NCI-H460 (cell line): ENCODE measurements at regions not wholly inside any gene's neighbourhood (a gene's known extent, or its start where the extent isn't known, plus 50 kb on each side); places are given as distances from the start of the nearest gene placed in this dataset.
"Not testable (repeated sequence)": the region's sequence is repeated elsewhere in the genome, so short reads cannot be mapped to it uniquely, and the experiment has no call there.

Experiments used
- DNase-seq: peaks from one replicate; pipeline ENCODE4 v3.0.0-alpha.2; 2016; ENCODE audit warnings: low read depth; ENCODE audit errors: extremely low read depth

GRCh38 chr1:177648138-177648537 lies 321.7 kb downstream of the SEC16B start:
- no peak for DNase-seq

GRCh38 chr1:177646757-177647730 lies 322.8 kb downstream of the SEC16B start:
- DNase-seq = no peak

- DNase-seq = no peak
These were observed 324.2 kb downstream of the SEC16B start for GRCh38 chr1:177645491-177646190.

DNA sequence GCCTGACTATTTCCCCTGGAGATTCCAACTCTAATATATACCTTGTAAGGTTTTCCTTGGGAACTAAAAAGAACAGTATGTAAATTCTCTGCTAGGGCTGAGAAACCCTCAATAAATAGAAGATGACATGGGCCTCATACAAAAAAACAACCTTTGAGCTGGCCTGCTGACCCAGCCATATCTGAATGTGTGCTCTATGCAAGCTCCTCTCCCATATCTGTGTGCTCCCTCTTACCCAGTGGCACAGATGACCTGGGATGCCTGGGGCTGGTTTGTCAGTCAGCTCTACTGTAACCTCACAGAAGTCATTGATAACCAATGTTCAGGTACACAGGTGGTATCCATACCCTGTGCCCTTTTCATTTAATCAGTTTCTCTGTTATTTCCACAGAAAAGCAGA lies 329.2 kb downstream of the SEC16B start:
- DNase-seq = no peak

- DNase-seq = not testable (repeated sequence)
These were observed 335.7 kb downstream of the SEC16B start for GRCh38 chr1:177634151-177634550.

GRCh38 chr1:177632923-177633615 lies 336.8 kb downstream of the SEC16B start:
- DNase-seq = no peak

- DNase-seq = no peak
These were observed 338.1 kb downstream of the SEC16B start for GRCh38 chr1:177631770-177632169.

DNA sequence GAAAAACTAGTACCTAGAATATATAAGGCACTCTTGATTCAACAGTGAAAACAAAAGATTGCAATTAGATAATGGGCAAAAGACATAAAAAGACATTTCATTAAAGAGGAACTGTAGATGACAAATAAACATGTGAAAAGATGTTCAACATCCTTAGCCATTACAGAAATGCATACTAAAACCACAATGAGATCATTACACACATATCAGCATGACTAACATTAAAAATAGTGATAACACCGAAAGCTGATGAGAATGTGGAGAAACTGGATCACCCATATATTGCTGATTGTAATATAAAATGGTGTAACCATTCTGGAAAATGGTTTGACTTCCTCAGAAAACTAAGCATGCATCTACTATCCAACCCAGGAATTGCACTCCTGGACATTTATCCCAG lies 340.3 kb downstream of the SEC16B start:
- no peak for DNase-seq

- DNase-seq = no peak
These were observed 342.5 kb downstream of the SEC16B start for GRCh38 chr1:177627148-177627910.

DNA sequence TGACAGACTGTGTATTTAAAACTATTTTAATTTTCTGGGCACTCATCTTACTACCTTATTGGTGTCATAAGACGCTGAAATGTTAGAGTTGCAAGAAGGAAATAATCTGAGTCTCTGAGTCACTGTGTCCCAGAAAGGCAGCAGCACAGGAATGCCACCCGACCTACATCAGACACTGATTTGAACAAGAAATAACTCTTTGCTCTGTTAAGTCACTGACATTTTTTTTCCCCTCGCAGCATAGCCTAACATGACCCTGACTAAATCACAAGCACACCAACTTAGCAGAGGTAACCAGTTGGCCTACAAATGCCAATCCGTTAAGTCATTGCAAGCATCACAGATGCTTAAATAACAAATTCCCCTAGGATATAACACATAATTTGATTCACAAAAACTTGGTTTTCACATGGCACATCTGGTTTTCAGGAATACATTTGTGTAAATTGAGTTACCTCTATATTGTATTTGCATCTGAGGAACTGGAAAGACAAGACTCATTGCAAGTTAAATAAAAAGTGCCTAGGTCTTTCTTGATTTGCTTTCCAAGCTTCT lies 349.1 kb downstream of the SEC16B start:
- DNase-seq = no peak

- no peak for DNase-seq
These were observed 354.6 kb downstream of the SEC16B start for GRCh38 chr1:177615251-177615650.

DNA sequence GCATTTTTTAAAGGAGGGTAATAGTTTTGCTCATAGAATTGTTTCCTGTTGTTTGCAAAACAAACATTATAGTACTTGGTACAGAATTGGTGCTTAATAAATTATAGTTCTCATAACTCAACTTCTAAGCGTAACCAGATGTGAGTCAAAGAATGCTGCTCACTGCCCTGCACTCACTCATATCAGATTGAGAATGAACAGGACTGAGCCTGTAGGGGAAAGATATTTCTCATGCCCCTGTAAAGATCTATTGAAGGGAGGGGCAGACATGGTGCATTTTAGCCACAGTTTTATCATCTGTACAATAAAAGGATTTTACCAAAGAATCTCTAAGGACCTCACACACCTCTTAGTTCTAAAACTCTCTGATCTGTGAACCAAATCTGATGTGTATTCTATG lies 358.5 kb downstream of the SEC16B start:
- no peak for DNase-seq

- DNase-seq = no peak
These were observed 359.9 kb downstream of the SEC16B start for GRCh38 chr1:177609953-177610352.

GRCh38 chr1:177600936-177601335 lies 368.9 kb downstream of the SEC16B start:
- DNase-seq = no peak

- DNase-seq = no peak
These were observed 369.5 kb downstream of the SEC16B start for GRCh38 chr1:177600321-177600720.

GRCh38 chr1:177597393-177597792 lies 372.5 kb downstream of the SEC16B start:
- DNase-seq = no peak

- DNase-seq = no peak
These were observed 373.4 kb downstream of the SEC16B start for GRCh38 chr1:177596485-177596884.

DNA sequence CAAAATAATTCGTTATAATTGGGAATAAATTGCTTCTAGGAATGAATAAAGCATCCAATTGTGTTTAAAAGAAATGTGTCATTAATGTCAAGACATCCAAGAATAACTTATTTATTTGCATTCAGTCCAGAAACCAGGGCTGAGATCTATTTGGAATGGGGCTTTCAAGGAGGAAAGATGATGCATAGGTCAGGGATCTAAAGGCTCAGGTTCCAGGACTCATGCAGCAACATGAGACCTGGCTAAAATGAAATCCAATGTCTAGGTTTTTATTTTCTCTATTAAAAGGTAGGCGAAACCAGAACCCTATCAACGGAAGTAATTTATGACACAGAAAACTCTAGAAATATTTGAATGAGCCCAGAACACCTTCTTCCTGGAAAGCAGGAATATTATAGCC lies 376.8 kb downstream of the SEC16B start:
- no peak for DNase-seq

DNA sequence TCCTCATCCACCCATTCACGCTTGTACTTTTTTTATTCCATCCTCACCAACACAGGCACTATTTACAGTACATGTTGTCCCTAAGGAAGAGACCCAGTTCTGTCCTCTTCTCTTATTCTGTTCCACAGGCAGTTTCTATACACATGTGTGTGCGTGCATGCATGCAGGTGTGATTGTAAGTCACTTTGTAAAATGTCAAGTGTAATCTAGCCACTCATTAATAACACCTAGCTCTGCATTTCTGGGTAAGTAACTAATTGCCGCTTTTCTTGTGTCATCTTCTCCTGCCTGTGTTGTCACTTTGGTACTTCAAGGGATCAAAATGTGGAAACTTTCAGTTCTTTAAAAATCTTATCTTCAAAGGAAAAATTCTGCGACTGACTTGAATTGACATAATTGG lies 377.2 kb downstream of the SEC16B start:
- DNase-seq = no peak

- DNase-seq = no peak
These were observed 378.7 kb downstream of the SEC16B start for GRCh38 chr1:177591155-177591554.
